Activated gamma-delta T cell treated with Interleukin-2 at 50 U/mL for 16 hours (primary cell): ENCODE measurements at regions not wholly inside any gene's neighbourhood (a gene's known extent, or its start where the extent isn't known, plus 50 kb on each side); places are given as distances from the start of the nearest gene placed in this dataset.

Experiments used
- DNase-seq: peaks from one replicate; pipeline ENCODE4 v3.0.0-alpha.2; 2020

DNA sequence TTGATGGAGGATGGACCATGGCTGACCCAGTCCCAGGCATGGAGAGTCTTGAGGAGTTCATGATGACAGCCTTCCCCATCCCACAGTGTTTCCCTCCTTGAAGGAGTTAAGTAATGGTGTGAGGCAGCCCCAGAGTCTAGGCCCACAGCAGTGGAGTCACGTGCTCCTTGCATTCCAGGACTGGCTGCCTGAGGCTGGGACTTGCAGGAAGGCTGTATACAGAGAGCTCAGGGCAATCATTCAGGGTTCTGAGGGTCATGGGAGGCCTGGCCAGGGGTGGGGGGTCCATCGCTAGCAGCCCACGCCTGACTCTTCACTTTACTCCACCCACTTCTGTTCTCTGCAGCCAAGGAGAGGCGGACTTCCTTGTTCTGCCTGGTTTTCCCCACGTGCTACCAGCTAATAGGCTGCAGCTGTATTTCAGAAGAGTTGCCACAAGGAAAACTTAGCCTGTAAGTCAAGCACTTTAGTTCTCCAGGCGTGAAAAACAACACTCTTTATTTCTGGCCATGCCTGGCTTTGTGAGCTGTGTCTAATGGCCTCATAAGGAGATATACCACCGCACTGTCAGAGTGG lies 272.5 kb downstream of the DHX35 start:
- no peak for DNase-seq

DNA sequence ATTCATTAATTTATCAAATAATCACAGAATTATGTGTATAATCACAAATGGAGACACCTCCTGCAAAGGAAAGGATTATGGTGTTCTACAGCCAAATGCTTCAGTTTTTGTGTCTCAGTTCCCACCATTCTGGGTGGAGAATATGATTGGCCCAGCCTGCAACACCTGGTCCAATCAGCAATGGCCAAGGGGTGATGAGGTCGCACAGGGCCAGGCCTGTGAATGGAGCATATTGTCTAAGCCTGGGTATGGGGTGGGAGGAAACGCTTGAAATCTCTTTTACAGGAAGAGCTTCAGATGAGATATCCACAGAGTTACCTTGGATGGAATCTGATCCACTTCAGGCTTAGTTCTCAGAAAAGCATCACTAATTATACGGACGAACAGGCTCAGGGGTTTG lies 271.6 kb downstream of the DHX35 start:
- no peak for DNase-seq

DNA sequence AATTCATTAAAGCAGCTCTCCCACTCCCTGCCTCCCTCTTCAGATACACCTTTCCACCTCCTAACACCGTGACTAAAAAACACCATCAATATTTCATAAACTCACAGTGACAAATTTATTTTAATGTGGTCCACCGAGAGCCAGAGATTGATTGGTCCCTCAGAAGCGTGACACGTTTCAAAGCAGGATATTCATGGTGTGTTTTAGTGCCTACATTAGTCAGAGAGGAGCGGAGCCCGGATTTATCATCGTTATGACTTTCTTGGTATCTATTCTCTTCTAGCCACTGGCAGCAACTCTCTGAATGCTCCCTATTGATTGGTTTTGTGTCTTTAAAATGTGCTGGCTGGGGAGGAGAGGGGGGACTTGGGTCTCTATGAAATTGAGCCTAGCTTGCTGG lies 265.3 kb downstream of the DHX35 start:
- no peak for DNase-seq

- DNase-seq, result no peak
Observed at GRCh38 chr20:39225978-39226377, 263.8 kb downstream of the DHX35 start.

- no peak for DNase-seq
Observed at GRCh38 chr20:39225536-39225935, 263.4 kb downstream of the DHX35 start.

GRCh38 chr20:39222101-39222500 lies 260.0 kb downstream of the DHX35 start:
- no peak for DNase-seq

DNA sequence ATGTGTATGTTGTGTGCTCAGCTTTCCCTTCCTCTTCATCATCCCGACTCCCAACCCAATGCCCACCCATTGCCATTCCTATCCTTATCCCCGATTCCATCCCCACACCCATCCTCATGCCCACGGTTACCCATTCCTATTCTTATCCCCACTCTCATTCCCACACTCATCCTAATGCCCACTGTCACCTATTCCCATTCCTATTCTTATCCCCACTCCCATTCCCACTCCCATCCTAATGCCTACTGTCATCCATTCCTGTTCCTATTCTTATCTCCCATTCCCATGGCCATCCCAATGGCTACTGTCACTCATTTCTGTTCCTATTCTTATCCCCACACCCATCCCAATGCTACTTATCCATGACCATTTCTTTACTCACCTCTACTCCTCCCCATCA lies 254.1 kb downstream of the DHX35 start:
- DNase-seq, result no peak

GRCh38 chr20:39214828-39215227 lies 252.7 kb downstream of the DHX35 start:
- DNase-seq, result no peak

DNA sequence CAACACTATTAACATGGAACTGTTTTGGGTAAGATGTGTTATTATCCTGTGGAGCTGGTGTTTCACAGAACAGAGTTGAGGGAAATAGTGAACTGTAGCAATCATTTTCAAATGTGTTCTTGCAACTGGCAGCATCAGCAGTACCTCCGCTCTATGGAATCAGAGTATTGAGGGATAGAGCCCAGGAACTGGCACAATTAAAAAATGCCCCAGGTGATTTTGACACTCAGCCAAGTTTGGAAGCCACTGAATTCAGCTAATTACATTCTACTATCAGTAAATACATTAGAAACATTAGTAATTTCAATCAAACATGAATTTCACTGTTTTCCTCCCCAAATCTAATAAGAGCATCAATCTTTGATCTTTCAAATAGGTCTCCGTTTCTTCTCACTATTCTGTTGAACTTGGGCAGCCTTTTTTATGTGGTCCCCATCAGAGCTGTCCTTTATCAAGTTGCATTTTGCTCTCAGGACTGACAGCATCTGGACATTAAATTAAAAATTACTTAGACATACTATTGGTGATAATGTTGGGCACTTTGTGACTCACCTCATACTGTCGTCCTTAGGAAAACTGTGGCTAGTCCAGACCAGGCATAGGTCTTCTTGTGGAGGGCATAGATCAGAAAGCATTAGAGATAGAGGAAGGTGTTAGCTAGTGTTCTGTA lies 251.5 kb downstream of the DHX35 start:
- no peak for DNase-seq

DNA sequence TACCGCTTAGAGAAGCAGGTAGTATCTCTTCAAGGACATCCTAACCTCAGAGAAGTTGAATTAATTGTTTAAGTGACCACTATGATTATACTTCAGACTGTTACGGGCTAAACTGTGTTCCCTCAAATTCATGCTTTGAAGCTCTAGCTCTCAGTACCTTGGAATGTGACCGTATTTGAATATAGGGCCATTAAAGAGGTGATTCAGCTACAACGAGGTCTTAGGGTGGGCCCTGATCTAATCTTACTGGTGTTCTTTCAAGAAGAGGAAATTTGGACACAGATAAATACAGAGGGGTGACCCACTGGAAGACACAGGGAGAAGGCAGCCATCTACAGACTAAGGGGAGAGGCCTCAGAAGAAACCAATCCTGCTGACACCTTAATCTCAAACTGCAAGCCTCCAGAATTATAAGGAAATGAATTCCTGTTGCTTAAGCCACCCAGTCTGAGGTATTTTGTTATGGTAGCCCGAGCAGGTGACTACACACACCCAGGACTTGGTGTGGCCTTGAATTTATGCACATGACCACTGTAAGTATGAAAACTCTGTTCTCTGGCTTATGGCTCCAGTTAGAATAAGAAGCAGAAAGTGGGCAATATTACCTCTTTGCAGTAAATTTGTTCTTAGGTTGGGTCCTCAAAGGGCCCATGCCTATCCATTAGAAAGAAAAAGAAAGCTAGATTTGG lies 249.1 kb downstream of the DHX35 start:
- DNase-seq, result no peak

DNA sequence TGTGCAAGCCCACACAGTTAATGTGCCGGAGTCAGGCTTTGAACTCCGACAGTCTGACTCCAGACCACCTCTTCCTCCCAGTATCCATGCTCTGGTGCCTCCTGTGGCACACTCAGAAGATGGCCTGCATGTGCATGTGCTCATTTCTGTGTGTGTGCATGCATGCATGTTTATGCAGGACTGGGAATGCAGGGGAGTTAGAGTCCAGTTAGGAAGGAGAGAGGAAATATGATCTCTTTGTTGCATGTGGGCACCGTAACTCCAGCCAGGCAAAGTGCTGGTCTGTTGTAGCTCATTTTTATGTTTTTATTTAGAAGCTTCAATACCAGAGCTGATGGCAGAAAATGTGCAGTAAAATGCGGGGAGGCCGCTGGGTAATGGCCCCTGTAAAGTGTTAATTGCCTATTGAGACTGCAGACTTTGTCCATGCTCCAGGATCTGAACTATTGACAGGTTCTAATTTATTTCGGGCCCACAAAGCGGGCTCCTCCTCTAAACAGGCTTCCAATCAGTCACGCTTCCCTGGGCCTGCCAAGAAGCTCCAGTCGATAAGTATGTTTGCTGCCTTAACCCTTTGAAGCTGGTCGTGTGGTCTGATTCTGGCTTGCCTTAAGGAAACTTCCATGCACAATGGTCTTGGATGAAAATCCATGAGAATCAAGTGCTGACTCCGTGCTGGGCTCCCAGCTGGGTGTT lies 248.3 kb downstream of the DHX35 start:
- DNase-seq, result no peak

- no peak for DNase-seq
Observed at GRCh38 chr20:39206899-39207564, 244.9 kb downstream of the DHX35 start.

DNA sequence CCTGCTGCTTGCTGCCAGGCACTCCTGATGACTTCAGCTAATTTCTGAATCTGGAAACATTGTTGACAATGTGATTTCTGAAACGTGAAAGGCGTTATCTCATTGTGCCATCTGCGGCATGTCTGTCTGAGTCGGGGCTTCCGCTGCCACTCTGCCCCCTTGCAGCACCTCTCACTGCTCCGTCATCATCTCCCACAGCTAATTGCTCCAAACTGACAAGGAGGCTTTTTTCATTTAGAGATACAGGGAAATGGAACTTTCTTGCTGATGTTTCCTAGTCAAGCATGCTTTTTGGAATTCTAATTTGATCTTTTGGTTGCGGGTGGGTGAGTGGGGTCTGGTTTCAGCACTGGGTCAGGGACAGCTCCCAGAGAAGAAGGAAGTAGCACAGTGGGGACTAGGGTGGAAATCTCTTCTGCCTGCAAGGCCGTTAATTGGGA lies 233.5 kb downstream of the DHX35 start:
- DNase-seq, result no peak

DNA sequence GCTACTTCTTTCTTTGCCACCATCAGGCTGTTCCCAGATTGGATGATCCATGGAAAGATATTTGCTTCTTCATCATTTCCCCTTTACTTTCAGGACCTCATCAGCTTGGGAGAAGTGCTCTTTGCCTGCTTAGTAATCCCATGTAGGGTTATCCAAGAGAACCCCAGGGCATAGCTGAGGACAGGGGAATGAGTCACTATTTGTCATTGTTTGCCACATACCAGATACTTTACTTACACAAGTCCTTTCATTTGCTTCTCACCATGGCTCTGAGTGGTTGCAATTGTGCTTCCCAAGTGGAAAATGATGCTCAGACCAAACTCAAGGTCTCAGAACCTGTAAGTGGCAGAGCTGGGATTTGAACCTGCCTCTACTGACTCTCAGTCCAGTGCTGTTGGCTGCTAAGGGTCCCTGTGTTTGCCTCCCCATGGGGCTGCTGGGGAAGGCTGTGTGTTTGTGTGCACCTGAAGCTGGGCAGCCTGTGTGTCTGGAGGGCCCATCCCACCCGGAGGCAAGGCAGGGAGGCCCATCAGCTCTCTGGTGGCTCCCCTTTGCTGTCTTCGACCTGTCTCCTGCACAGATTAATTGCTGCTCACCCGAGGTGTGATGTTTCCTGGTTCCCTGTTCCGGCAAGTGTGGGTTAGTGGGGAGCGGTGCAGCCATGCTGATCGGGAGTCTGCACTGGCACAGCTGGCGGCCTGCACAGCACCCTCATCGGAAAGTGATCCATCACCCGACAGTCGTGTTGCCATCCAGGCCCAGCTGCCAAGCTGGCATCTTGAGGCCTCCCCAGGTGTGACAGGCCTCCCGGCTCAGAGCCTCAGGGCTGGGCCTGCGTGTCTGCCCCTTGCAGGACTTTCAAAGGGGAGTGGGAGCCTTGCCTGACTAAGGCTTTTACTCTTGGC lies 228.8 kb downstream of the DHX35 start:
- no peak for DNase-seq

- DNase-seq, result no peak
Observed at GRCh38 chr20:39188266-39188765, 226.2 kb downstream of the DHX35 start.

- no peak for DNase-seq
Observed at GRCh38 chr20:39181490-39181889, 219.3 kb downstream of the DHX35 start.

GRCh38 chr20:39176457-39176856 lies 214.3 kb downstream of the DHX35 start:
- no peak for DNase-seq

DNA sequence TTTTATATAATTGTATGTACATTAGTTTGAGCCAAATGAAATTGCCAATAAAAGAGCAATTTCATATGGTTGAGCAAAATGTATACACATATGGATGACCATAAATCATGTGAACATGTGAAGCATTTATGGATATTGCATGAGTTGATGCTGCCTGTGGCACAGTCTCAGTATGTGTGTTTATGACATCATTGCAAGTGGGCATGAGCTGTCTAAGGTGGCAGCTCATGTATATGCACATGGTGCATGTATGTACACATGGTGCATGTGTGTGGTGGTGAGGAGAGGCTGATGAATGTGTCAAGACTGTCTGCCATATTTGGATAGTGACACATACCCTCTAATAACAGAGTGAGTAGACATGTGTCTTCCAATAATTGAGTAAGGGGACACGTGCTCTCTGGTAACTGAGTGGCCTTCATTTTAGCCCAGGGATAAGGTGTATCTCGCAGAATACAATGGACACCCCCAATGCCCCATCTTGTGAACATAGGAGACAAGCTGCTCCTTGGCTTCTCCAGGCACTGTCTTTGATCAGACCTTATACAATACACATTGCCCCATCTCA lies 208.8 kb downstream of the DHX35 start:
- DNase-seq, result no peak

GRCh38 chr20:39165099-39165498 lies 203.0 kb downstream of the DHX35 start:
- DNase-seq, result no peak

DNA sequence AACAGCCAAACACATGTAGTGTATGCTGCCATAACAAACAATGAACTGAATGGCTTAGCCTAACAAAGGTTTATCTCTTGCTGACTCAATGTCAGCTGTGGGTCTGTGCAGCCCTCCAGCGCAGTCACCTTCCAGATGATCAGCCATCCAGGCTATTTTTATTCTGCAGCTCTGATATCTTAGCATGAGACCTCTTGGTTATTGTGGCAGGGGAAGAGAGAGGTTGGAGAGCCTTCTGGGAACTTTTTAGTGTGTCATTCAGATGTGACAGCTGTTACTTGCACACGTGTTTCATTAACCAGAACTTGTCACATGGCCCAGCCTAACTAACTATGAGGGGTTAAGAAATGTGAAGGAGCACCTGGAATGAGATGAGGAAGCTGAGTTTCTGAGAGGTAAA lies 202.5 kb downstream of the DHX35 start:
- DNase-seq, result no peak

DNA sequence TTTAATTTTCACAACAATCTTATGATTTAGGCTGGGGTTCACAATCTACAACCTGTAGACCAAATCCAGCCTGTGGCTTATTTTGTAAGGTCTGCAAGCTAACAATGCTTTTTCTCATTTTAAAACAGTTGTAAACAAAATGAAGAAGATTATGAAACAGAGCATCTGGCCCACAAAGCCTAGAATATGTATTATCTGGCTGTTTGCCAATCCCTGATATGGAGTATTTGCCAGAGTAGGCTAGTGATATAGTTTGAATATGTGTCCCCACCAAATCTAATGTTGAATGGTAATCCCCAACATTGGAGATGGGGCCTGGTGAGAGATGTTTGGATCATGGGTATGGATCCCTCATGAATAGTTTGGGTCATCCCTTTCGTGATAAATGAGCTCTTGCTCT lies 201.8 kb downstream of the DHX35 start:
- DNase-seq, result no peak

- DNase-seq, result no peak
Observed at GRCh38 chr20:39161900-39162299, 199.8 kb downstream of the DHX35 start.
